Neural cell (in vitro differentiated cells): ENCODE measurements at regions not wholly inside any gene's neighbourhood (a gene's known extent, or its start where the extent isn't known, plus 50 kb on each side); places are given as distances from the start of the nearest gene placed in this dataset.

ENCODE experiments used
- H2AFZ ChIP-seq: fragments of 200-600, 300-800 bp; sonication (generic), shearing (Covaris generic); 2 replicates; pipeline ENCODE4 v1.6.0; 2014; ENCODE audit warnings: low read depth, mild to moderate bottlenecking, antibody characterized with exemption, low read length, moderate library complexity
- H3F3A ChIP-seq: fragments of 200-600 bp; shearing (Covaris generic); 2 replicates; pipeline ENCODE4 v1.6.1; 2016; ENCODE audit warnings: mild to moderate bottlenecking, moderate library complexity, mixed read lengths, antibody characterized with exemption, low read length; ENCODE audit not compliant: insufficient read depth, poor library complexity, severe bottlenecking
- H3K27ac ChIP-seq: fragments of 200-600, 300-800 bp; sonication (generic), shearing (Covaris generic); 2 replicates; pipeline ENCODE4 v1.5.1; 2014; ENCODE audit warnings: mild to moderate bottlenecking, low read length, moderate library complexity
- H3K27me3 ChIP-seq: fragments of 300-800, 200-600 bp; sonication (generic), shearing (Covaris generic); 2 replicates; pipeline ENCODE4 v1.6.0; 2014; ENCODE audit warnings: mild to moderate bottlenecking, low read depth, low read length, moderate library complexity; ENCODE audit not compliant: insufficient read depth
- H3K36me3 ChIP-seq: fragments of 300-800, 200-600 bp; sonication (generic), shearing (Covaris generic); 2 replicates; pipeline ENCODE4 v1.5.1; 2014; ENCODE audit warnings: mild to moderate bottlenecking, antibody characterized with exemption, low read length, moderate library complexity; ENCODE audit not compliant: insufficient read depth
- H3K4me2 ChIP-seq: fragments of 300-800, 200-600 bp; sonication (generic), shearing (Covaris generic); 2 replicates; pipeline ENCODE4 v1.6.0; 2014; ENCODE audit warnings: mild to moderate bottlenecking, low read length
- H3K4me3 ChIP-seq: fragments of 300-800, 200-600 bp; sonication (generic), shearing (Covaris generic); 2 replicates; pipeline ENCODE4 v1.5.1; 2014; ENCODE audit warnings: mild to moderate bottlenecking, low read length, moderate library complexity
- H3K79me2 ChIP-seq: fragments of 200-600 bp; shearing (Covaris generic); replicated peaks from 2 replicates; pipeline ENCODE4 v1.6.0; 2014; ENCODE audit warnings: mild to moderate bottlenecking, low read length, moderate library complexity; ENCODE audit not compliant: insufficient read depth
- H3K9ac ChIP-seq: fragments of 300-800, 200-600 bp; sonication (generic), shearing (Covaris generic); 2 replicates; pipeline ENCODE4 v1.6.1; 2016; ENCODE audit warnings: mild to moderate bottlenecking, low read length, mixed read lengths
- H3K9me2 ChIP-seq: fragments of 200-600 bp; shearing (Covaris generic); 2 replicates; pipeline ENCODE4 v1.6.1; 2016; ENCODE audit warnings: mild to moderate bottlenecking, low read length, mixed read lengths; ENCODE audit not compliant: insufficient read depth
- H3K9me3 ChIP-seq: fragments of 200-600, 300-800 bp; sonication (generic), shearing (Covaris generic); 2 replicates; pipeline ENCODE4 v1.6.1; 2016; ENCODE audit warnings: mild to moderate bottlenecking, mixed run types, low read length, moderate library complexity, mixed read lengths
- H4K20me1 ChIP-seq: fragments of 200-600 bp; shearing (Covaris generic); 2 replicates; pipeline ENCODE4 v1.6.1; 2016; ENCODE audit warnings: mild to moderate bottlenecking, mixed run types; ENCODE audit not compliant: insufficient read depth
- EP300 ChIP-seq: fragments of 450-650 bp; conservative IDR thresholded peaks from 2 replicates; pipeline ENCODE4 v1.6.1; 2014; ENCODE audit warnings: antibody characterized with exemption, mild to moderate bottlenecking, moderate library complexity; ENCODE audit not compliant: poor library complexity, severe bottlenecking
- EZH2 ChIP-seq: fragments of 200-600, 300-800 bp; shearing (Covaris generic), sonication (generic); IDR thresholded peaks from 2 replicates; pipeline ENCODE4 v1.6.1; 2014; ENCODE audit warnings: antibody characterized with exemption, low read length, borderline replicate concordance, mild to moderate bottlenecking; ENCODE audit not compliant: insufficient read depth, poor library complexity, severe bottlenecking
- MXI1 ChIP-seq: fragments of 450-650 bp; conservative IDR thresholded peaks from 2 replicates; pipeline ENCODE4 v1.6.1; 2014; ENCODE audit warnings: antibody characterized with exemption, mild to moderate bottlenecking; ENCODE audit not compliant: poor library complexity, severe bottlenecking
- POLR2AphosphoS5 ChIP-seq: IDR thresholded peaks from 2 replicates; pipeline ENCODE4 v1.6.1; 2012
- RAD21 ChIP-seq: fragments of 450-650 bp; conservative IDR thresholded peaks from 2 replicates; pipeline ENCODE4 v1.6.1; 2014; ENCODE audit warnings: antibody characterized with exemption, mild to moderate bottlenecking, moderate library complexity
- REST ChIP-seq: IDR thresholded peaks from 2 replicates; pipeline ENCODE4 v1.6.1; 2012; ENCODE audit warnings: borderline replicate concordance
- SMC3 ChIP-seq: fragments of 450-650 bp; conservative IDR thresholded peaks from 2 replicates; pipeline ENCODE4 v1.6.1; 2014; ENCODE audit warnings: antibody characterized with exemption, mild to moderate bottlenecking, moderate library complexity; ENCODE audit not compliant: poor library complexity
- TAF1 ChIP-seq: IDR thresholded peaks from 2 replicates; pipeline ENCODE4 v1.6.1; 2012; ENCODE audit warnings: low read depth
- TF ChIP-seq, protein P1 (sequence below): fragments of 450-650 bp; IDR thresholded peaks from 2 replicates; pipeline ENCODE4 v1.5.1; 2014; ENCODE audit warnings: antibody characterized with exemption, mild to moderate bottlenecking, moderate library complexity; ENCODE audit not compliant: poor library complexity, severe bottlenecking

DNA sequence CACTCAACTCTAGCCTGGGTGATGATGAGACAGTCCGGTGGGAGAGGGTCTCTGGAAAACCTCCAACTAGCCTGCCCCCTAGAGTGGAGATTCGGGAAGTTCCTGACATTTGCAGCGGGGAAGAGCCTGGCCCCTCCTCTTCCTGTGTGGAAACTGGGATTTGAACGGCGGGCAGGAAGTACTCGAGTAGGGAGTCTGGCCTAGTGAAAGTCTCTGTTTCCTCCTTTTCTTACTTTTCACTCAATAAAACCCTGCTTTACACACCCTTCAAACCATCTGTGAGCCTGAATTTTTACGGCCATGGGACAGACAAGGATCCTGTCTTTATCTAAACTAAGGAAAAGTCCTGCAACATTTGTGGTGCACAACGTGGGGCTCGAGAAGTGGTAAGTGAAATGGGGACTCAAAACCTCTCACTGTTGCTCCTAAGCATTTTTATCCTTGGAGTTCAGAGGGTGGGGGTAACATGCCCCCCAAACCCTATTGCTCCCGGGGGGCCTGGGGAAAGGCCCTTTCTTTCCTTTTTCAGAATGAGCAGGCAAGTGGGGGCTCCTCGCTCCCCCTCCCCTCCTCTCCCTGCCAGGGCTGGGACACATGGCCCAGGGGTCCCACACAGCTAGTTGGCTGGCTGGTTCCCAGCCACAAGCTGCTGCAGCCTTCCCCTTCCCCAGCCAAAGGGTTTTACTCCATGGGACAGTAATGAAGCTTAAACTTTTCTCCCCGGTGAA lies 224.7 kb upstream of the GBE1 start:
- H3K79me2 ChIP-seq = no peaks in the 10 kb centered on the region
- H4K20me1 ChIP-seq = no peaks in the 10 kb centered on the region
- TF ChIP-seq EZH2 = no peak
- TF ChIP-seq, protein P1, sequence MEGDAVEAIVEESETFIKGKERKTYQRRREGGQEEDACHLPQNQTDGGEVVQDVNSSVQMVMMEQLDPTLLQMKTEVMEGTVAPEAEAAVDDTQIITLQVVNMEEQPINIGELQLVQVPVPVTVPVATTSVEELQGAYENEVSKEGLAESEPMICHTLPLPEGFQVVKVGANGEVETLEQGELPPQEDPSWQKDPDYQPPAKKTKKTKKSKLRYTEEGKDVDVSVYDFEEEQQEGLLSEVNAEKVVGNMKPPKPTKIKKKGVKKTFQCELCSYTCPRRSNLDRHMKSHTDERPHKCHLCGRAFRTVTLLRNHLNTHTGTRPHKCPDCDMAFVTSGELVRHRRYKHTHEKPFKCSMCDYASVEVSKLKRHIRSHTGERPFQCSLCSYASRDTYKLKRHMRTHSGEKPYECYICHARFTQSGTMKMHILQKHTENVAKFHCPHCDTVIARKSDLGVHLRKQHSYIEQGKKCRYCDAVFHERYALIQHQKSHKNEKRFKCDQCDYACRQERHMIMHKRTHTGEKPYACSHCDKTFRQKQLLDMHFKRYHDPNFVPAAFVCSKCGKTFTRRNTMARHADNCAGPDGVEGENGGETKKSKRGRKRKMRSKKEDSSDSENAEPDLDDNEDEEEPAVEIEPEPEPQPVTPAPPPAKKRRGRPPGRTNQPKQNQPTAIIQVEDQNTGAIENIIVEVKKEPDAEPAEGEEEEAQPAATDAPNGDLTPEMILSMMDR = no peak
- no peak for TF ChIP-seq RAD21
- TF ChIP-seq REST = no peak
- TF ChIP-seq EP300 = no peak
- TF ChIP-seq SMC3 = no peak
- no peak for TF ChIP-seq POLR2AphosphoS5
- no peak for TF ChIP-seq TAF1
- TF ChIP-seq MXI1 = no peak
- H3K9ac ChIP-seq = no peak overlapping the region
- no peak overlapping the region for H3K4me3 ChIP-seq
- H3K4me2 ChIP-seq = no peak overlapping the region
- no peak overlapping the region for H3K27ac ChIP-seq
- H3K9me2 ChIP-seq = no peaks in the 10 kb centered on the region
- no peak overlapping the region for H2AFZ ChIP-seq
- H3K36me3 ChIP-seq = no peaks in the 10 kb centered on the region
- H3K27me3 ChIP-seq = no peaks in the 10 kb centered on the region
- H3K9me3 ChIP-seq = no peaks in the 10 kb centered on the region
- H3F3A ChIP-seq = no peaks in the 10 kb centered on the region

DNA sequence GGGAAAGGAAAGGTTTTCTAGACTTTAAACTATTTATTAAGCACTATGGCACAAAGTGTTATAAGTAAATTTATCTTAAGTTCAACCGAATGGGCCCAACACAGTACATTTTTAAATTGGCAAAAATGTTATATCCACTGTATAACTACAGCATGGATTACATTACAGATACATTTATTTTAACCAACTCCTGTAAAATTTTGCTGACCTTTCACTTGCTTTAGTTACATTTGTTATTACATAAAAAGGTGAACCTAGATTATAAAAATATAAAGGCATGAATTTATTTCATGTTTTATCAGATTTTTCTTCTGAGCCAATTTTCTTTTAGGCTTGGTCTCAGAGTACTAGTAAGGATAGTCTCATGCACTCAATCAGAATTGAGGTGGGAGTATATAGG lies 221.9 kb upstream of the GBE1 start:
- Histone ChIP-seq H3K9ac (no peak overlapping the region), H4K20me1 (no peaks in the 10 kb centered on the region), H3K4me2 (no peak overlapping the region), H3K79me2 (no peaks in the 10 kb centered on the region), H3K27me3 (no peaks in the 10 kb centered on the region), H3K4me3 (no peak overlapping the region), H3K9me3 (no peaks in the 10 kb centered on the region), H3F3A (no peaks in the 10 kb centered on the region), H3K9me2 (no peaks in the 10 kb centered on the region), H2AFZ (no peak overlapping the region), H3K36me3 (no peaks in the 10 kb centered on the region), H3K27ac (no peak overlapping the region)
- no peak for TF ChIP-seq TAF1
- TF ChIP-seq EP300 = no peak
- TF ChIP-seq MXI1 = no peak
- TF ChIP-seq RAD21 = no peak
- TF ChIP-seq, protein P1 = no peak
- TF ChIP-seq POLR2AphosphoS5 = no peak
- TF ChIP-seq SMC3 = no peak
- TF ChIP-seq EZH2 = no peak
- TF ChIP-seq REST = no peak
